DOHH2 (cell line): ENCODE measurements at regions not wholly inside any gene's neighbourhood (a gene's known extent, or its start where the extent isn't known, plus 50 kb on each side); places are given as distances from the start of the nearest gene placed in this dataset.

ENCODE experiments used
- EZH2phosphoT487 ChIP-seq: fragments of 200-600 bp; sonication (generic); IDR thresholded peaks from 2 replicates; pipeline ENCODE4 v1.6.1; 2017; ENCODE audit warnings: borderline replicate concordance, mild to moderate bottlenecking, antibody characterized with exemption, low read length, moderate library complexity, mixed read lengths
- TF ChIP-seq, protein P1 (sequence below): fragments of 200-600 bp; sonication (generic); IDR thresholded peaks from one replicate; pipeline ENCODE4 v1.5.1; 2014; ENCODE audit warnings: antibody characterized with exemption, mild to moderate bottlenecking, low read depth, low read length; ENCODE audit not compliant: poor library complexity, severe bottlenecking

DNA sequence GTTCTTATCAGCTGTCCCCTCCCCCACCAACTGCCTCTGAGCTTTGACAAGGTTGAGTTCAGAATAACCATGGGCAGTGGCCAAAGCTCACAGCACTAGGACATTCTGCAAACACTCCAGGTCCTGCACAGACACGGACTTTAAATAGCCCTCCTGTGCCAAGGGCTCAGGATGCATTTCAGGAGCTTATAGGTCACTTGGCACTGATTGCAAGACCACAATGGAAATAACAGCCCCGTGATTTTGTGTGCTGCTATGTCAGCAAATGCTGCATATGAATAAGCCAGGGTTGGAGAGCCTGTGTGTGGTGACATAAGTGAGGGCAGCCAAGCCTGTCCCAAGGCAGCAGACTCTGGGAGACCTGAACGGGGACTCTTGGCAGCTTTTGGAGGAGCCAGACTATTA lies 150.7 kb downstream of the DMRT2 start:
- TF ChIP-seq, protein P1, sequence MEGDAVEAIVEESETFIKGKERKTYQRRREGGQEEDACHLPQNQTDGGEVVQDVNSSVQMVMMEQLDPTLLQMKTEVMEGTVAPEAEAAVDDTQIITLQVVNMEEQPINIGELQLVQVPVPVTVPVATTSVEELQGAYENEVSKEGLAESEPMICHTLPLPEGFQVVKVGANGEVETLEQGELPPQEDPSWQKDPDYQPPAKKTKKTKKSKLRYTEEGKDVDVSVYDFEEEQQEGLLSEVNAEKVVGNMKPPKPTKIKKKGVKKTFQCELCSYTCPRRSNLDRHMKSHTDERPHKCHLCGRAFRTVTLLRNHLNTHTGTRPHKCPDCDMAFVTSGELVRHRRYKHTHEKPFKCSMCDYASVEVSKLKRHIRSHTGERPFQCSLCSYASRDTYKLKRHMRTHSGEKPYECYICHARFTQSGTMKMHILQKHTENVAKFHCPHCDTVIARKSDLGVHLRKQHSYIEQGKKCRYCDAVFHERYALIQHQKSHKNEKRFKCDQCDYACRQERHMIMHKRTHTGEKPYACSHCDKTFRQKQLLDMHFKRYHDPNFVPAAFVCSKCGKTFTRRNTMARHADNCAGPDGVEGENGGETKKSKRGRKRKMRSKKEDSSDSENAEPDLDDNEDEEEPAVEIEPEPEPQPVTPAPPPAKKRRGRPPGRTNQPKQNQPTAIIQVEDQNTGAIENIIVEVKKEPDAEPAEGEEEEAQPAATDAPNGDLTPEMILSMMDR, result no peak
- no peak for TF ChIP-seq EZH2phosphoT487
